ENCODE measurements at regions not wholly inside any gene's neighbourhood (a gene's known extent, or its start where the extent isn't known, plus 50 kb on each side); places are given as distances from the start of the nearest gene placed in this dataset.
"Not testable (repeated sequence)": the region's sequence is repeated elsewhere in the genome, so short reads cannot be mapped to it uniquely, and the experiment has no call there.

- no peaks in the 10 kb centered on the region for H3K4me1 Mint-ChIP-seq (ENCODE audit: low read depth)
- H3K27me3 Mint-ChIP-seq = no peaks in the 10 kb centered on the region
- H3K27ac Mint-ChIP-seq = no peak overlapping the region
- H3K9me3 Mint-ChIP-seq = no peaks in the 10 kb centered on the region
- H3K36me3 Mint-ChIP-seq (ENCODE audit: low read depth) = no peaks in the 10 kb centered on the region
- no peak overlapping the region for H3K4me3 Mint-ChIP-seq
These were observed 245.2 kb upstream of the ADAMTS3 start for GRCh38 chr4:72814241-72814640.

- Mint-ChIP-seq H3K27ac (no peak overlapping the region), H3K9me3 (no peaks in the 10 kb centered on the region), H3K4me1 (ENCODE audit: low read depth) (no peaks in the 10 kb centered on the region), H3K27me3 (no peaks in the 10 kb centered on the region), H3K36me3 (ENCODE audit: low read depth) (no peaks in the 10 kb centered on the region), H3K4me3 (no peak overlapping the region)
These were observed 240.2 kb upstream of the ADAMTS3 start for GRCh38 chr4:72809208-72809607.

- H3K27ac Mint-ChIP-seq = no peak overlapping the region
- no peaks in the 10 kb centered on the region for H3K4me1 Mint-ChIP-seq (ENCODE audit: low read depth)
- H3K4me3 Mint-ChIP-seq = no peak overlapping the region
- H3K27me3 Mint-ChIP-seq = no peaks in the 10 kb centered on the region
- no peaks in the 10 kb centered on the region for H3K9me3 Mint-ChIP-seq
- no peaks in the 10 kb centered on the region for H3K36me3 Mint-ChIP-seq (ENCODE audit: low read depth)
These were observed 236.3 kb upstream of the ADAMTS3 start for GRCh38 chr4:72805284-72805683.

GRCh38 chr4:72797486-72797885 is 228.5 kb upstream of the ADAMTS3 start:
- Mint-ChIP-seq H3K9me3 (no peaks in the 10 kb centered on the region), H3K4me1 (ENCODE audit: low read depth) (no peaks in the 10 kb centered on the region), H3K27me3 (no peaks in the 10 kb centered on the region)

GRCh38 chr4:72791054-72791453 is 222.0 kb upstream of the ADAMTS3 start:
- no peaks in the 10 kb centered on the region for H3K36me3 Mint-ChIP-seq (ENCODE audit: low read depth)
- no peaks in the 10 kb centered on the region for H3K4me1 Mint-ChIP-seq (ENCODE audit: low read depth)
- no peak overlapping the region for H3K4me3 Mint-ChIP-seq
- no peak overlapping the region for H3K27ac Mint-ChIP-seq
- H3K9me3 Mint-ChIP-seq = no peaks in the 10 kb centered on the region
- peaks cover 3% of the 10 kb centered on the region for H3K27me3 Mint-ChIP-seq

More at GRCh38 chr4:72797486-72797885, 228.5 kb upstream of the ADAMTS3 start:
- no peak overlapping the region for H3K4me3 Mint-ChIP-seq
- H3K36me3 Mint-ChIP-seq (ENCODE audit: low read depth) = no peaks in the 10 kb centered on the region
- H3K27ac Mint-ChIP-seq = no peak overlapping the region

GRCh38 chr4:72786401-72786990 is 217.5 kb upstream of the ADAMTS3 start:
- Mint-ChIP-seq H3K4me3 (no peak overlapping the region), H3K36me3 (ENCODE audit: low read depth) (no peaks in the 10 kb centered on the region), H3K9me3 (no peaks in the 10 kb centered on the region), H3K4me1 (ENCODE audit: low read depth) (no peaks in the 10 kb centered on the region), H3K27me3 (peaks cover 3% of the 10 kb centered on the region), H3K27ac (no peak overlapping the region)

- no peak overlapping the region for H3K4me3 Mint-ChIP-seq
- H3K9me3 Mint-ChIP-seq = peaks cover 3% of the 10 kb centered on the region
- H3K27ac Mint-ChIP-seq = no peak overlapping the region
- H3K4me1 Mint-ChIP-seq (ENCODE audit: low read depth) = no peaks in the 10 kb centered on the region
- H3K27me3 Mint-ChIP-seq = no peaks in the 10 kb centered on the region
- no peaks in the 10 kb centered on the region for H3K36me3 Mint-ChIP-seq (ENCODE audit: low read depth)
These were observed 210.2 kb upstream of the ADAMTS3 start for GRCh38 chr4:72779241-72779640.

- H3K4me1 Mint-ChIP-seq (ENCODE audit: low read depth) = no peaks in the 10 kb centered on the region
- H3K36me3 Mint-ChIP-seq (ENCODE audit: low read depth) = no peaks in the 10 kb centered on the region
- H3K27me3 Mint-ChIP-seq = no peaks in the 10 kb centered on the region
- H3K9me3 Mint-ChIP-seq = peaks cover 3% of the 10 kb centered on the region
- no peak overlapping the region for H3K4me3 Mint-ChIP-seq
- no peak overlapping the region for H3K27ac Mint-ChIP-seq
These were observed 208.4 kb upstream of the ADAMTS3 start for GRCh38 chr4:72777436-72777835.

GRCh38 chr4:72770708-72771107 is 201.7 kb upstream of the ADAMTS3 start:
- H3K27me3 Mint-ChIP-seq = no peaks in the 10 kb centered on the region
- H3K4me3 Mint-ChIP-seq = no peak overlapping the region
- H3K36me3 Mint-ChIP-seq (ENCODE audit: low read depth) = no peaks in the 10 kb centered on the region
- no peaks in the 10 kb centered on the region for H3K9me3 Mint-ChIP-seq
- H3K27ac Mint-ChIP-seq = no peak overlapping the region
- H3K4me1 Mint-ChIP-seq (ENCODE audit: low read depth) = no peaks in the 10 kb centered on the region

- H3K36me3 Mint-ChIP-seq (ENCODE audit: low read depth) = no peaks in the 10 kb centered on the region
- peaks cover 3% of the 10 kb centered on the region for H3K27me3 Mint-ChIP-seq
- peaks cover 4% of the 10 kb centered on the region for H3K9me3 Mint-ChIP-seq
- H3K4me3 Mint-ChIP-seq = no peak overlapping the region
- H3K4me1 Mint-ChIP-seq (ENCODE audit: low read depth) = no peaks in the 10 kb centered on the region
- H3K27ac Mint-ChIP-seq = no peak overlapping the region
These were observed 199.3 kb upstream of the ADAMTS3 start for GRCh38 chr4:72768364-72768763.

GRCh38 chr4:72767618-72768302 is 198.7 kb upstream of the ADAMTS3 start:
- Mint-ChIP-seq H3K27ac (no peak overlapping the region), H3K36me3 (ENCODE audit: low read depth) (no peaks in the 10 kb centered on the region), H3K27me3 (peaks cover 3% of the 10 kb centered on the region), H3K4me3 (no peak overlapping the region), H3K9me3 (peaks cover 4% of the 10 kb centered on the region), H3K4me1 (ENCODE audit: low read depth) (no peaks in the 10 kb centered on the region)

- H3K36me3 Mint-ChIP-seq (ENCODE audit: low read depth); H3K4me3 Mint-ChIP-seq; H3K27me3 Mint-ChIP-seq; H3K9me3 Mint-ChIP-seq; H3K4me1 Mint-ChIP-seq (ENCODE audit: low read depth); H3K27ac Mint-ChIP-seq: not testable (repeated sequence)
These were observed 196.8 kb upstream of the ADAMTS3 start for GRCh38 chr4:72765788-72766187.

GRCh38 chr4:72761368-72762038 is 192.5 kb upstream of the ADAMTS3 start:
- Mint-ChIP-seq H3K27ac (no peak overlapping the region), H3K36me3 (ENCODE audit: low read depth) (no peaks in the 10 kb centered on the region), H3K27me3 (peaks cover 3% of the 10 kb centered on the region), H3K4me3 (no peak overlapping the region), H3K4me1 (ENCODE audit: low read depth) (no peaks in the 10 kb centered on the region), H3K9me3 (peaks cover 4% of the 10 kb centered on the region)

- H3K36me3 Mint-ChIP-seq (ENCODE audit: low read depth); H3K4me3 Mint-ChIP-seq; H3K4me1 Mint-ChIP-seq (ENCODE audit: low read depth); H3K27ac Mint-ChIP-seq; H3K27me3 Mint-ChIP-seq: not testable (repeated sequence)
- peaks cover 27% of the 10 kb centered on the region for H3K9me3 Mint-ChIP-seq
These were observed 184.4 kb upstream of the ADAMTS3 start for GRCh38 chr4:72753414-72753813.

- no peak overlapping the region for H3K27ac Mint-ChIP-seq
These were observed 175.2 kb upstream of the ADAMTS3 start for GRCh38 chr4:72744103-72744725.

More at GRCh38 chr4:72744103-72744725, 175.2 kb upstream of the ADAMTS3 start:
- Mint-ChIP-seq H3K4me3 (no peak overlapping the region), H3K36me3 (ENCODE audit: low read depth) (no peaks in the 10 kb centered on the region), H3K9me3 (no peaks in the 10 kb centered on the region), H3K4me1 (ENCODE audit: low read depth) (no peaks in the 10 kb centered on the region), H3K27me3 (no peaks in the 10 kb centered on the region)

Data from stimulated activated naive CD8-positive, alpha-beta T cell treated with anti-CD3 and anti-CD28 coated beads, Interleukin-15, Interleukin-2, amounts not matched to agents 100 ng/mL and 50 ng/mL, for 24 hours (primary cell).